DMS 273 (cell line): ENCODE measurements at regions not wholly inside any gene's neighbourhood (a gene's known extent, or its start where the extent isn't known, plus 50 kb on each side); places are given as distances from the start of the nearest gene placed in this dataset.
A peak's percentile ranks its signal among the peaks of the same experiment; 100 is the strongest.

Source experiments
- DNase-seq: peaks from one replicate; lab custom pipeline; 2025; ENCODE audit not compliant: unreplicated experiment; lab: John Stamatoyannopoulos, UW

DNA sequence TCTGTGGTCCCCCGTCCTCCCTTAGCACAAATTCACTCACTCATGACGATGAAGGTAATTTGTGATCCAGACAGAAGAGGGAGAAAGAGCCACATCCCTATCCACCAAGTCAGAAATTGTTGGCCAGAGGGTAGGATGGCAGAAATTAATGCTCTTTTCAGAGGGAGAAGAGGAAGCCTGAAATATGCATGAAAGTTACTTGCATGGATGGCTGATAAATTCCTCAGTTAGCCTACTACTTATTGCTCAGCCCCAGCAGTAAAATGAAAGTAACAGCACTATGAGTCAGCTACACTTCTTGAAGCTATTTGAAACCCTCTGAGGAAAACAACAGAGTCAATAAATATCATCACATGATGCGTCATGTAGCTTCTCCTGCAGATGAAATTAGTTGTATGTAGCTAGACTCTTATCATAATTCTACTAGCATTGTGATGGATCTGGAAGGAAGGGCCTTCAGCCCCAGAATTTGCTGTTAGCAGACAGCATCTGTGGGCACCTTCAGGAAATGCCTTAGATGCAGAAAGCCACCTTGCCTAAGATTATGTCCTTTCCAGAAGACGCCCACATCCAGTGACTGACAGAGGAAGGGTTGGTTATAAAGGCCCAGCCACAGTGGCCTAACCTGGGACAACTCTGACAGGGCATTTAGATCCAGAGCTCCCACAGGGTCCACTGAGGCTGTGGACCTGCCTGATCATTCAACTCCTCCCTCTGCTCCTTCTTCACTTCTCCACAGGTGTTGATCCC lies 81.2 kb upstream of the CCDC112 start:
- DNase-seq: peak; percentile 29

DNA sequence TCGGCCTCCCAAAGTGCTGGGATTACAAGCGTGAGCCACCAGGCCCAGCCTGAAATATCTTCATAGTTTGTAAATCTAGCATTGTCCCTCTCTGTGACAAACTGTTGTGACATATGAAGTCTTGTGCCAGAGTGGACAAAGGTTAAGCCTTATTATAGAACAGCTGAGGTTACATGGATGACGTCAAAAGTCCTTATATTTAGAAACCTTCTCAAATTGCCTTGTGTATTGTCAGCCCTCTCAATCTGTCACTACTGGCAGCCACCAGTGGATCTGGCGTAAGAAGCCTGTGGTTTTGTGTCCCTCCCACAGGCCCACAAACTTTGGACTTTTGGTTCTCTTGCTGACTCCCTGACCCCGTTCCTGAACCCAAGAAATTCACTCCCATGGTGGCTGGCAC lies 79.4 kb upstream of the CCDC112 start:
- DNase-seq: peak; percentile 27

DNA sequence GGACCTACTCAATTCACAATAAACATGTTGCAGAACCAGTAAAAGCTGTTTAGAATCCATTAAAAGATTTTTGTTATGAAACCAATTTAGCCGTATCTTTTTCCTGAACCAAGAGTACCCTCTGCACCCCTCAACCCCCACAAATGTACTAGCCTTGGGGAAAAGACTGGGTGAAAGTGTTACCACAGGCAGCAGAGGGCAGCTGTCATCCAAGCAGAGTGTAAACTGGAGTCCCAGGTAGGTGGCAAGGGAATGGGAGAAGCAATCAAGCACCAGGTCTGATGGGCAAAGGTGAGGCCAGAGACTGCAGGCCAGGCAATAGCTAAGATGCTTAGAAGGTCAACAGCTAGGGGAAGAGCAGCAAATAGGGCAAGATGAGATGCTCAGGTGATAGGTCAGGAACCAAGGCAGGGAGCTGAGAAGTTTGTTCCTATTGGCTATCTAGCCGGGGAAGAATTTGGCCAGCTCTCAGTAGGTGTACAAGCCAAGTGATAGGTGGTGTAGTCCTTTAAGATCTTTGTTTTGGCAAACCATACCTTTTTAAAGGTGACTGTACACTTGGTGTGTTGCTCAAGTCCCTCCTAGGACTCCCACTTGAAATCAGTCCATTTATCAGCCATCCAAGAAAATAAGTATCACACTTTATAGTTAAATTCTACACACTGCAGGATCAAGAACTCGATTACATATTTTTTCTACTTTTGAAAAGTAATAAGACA lies 77.8 kb upstream of the CCDC112 start:
- DNase-seq: no peak

DNA sequence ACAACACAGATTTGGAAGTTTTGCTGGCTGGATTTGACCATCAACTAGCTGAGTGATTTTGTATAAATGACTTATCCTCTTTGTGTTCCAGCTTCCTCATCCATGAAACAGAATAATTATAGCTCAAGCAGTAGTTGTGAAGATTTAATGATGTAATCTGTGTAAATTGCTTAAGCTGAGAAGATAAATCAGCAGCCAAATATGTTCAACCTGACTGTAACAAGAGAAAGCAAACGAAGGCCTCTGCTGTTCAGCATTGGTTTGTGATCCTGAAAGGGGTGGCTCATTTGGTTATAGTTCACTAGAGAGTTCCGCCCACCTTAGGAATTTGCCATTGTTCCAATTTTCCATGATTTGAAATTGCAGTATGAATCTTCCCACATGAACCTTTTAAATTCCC lies 75.7 kb upstream of the CCDC112 start:
- DNase-seq: no peak

DNA sequence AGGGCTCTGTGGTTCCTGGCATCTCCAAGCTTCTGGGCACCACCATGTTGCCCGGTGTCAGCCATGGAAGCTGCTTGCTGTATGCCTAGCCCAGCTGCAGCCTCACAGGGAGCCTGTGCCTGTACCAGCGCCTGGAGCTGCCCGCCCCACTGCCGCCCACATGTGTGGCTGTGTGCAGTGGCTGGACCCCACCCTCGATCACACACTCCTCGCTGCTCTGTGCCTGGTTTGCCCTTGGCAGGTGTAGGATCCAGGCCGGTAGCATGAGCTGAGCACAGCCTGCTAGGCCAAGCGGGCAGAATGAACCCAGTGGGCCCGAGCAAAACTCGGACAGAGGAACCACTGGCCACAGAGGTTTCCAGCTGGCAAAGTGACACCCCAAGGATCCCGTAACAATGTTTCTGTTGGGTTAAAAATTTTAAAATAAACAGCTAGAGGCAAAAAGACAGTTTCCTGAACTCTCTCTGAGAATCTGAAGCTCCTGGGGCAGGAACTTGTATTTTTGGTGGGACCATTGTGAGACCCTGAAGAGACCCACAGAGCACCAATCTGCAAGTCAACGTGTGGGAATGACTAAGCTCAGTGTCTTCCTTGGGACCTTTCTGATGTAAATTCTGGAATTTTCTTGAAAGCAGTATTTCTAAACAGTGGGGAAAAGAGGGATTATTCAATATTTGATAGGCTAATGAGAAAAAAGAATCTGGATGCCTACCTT lies 73.1 kb upstream of the CCDC112 start:
- DNase-seq: no peak

DNA sequence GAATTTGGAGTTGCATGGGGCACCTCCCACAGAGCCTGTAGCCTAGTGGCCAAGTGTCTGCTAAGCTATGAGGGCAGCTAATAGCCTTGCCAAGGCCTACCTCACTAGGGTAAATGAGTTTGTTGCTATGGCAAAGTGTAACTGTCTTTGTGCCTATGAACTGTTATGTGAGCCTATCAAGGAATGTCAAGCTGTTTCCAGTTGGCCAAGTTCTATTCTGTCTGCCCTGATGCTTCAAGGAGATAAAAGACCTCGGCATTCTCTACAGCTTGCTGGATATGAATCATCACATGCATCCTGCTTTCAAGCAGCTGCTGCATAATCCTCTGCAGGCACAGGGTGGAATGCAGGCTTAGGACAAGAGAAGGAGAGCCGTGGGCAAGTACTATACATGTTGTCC lies 69.8 kb upstream of the CCDC112 start:
- DNase-seq: peak; percentile 85

DNA sequence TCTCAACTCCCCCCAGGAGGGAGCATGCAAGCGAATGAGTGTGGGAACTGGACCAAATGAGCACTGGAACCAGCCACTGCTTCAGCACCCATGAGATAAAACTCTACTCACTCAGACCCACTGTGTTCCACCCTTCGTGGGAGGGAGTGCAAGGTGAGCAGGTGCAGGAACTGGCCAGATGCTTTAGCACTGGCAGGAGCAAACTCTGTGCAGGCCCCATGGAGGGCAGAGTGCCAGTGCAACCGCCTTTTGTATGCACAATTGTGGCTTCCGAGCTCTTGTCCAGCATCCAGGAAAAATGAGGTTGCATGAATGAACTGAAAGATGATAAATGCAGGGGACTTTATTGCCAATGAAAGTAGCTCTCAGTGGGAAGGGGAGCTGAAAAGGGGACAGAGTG lies 67.4 kb upstream of the CCDC112 start:
- no peak for DNase-seq

DNA sequence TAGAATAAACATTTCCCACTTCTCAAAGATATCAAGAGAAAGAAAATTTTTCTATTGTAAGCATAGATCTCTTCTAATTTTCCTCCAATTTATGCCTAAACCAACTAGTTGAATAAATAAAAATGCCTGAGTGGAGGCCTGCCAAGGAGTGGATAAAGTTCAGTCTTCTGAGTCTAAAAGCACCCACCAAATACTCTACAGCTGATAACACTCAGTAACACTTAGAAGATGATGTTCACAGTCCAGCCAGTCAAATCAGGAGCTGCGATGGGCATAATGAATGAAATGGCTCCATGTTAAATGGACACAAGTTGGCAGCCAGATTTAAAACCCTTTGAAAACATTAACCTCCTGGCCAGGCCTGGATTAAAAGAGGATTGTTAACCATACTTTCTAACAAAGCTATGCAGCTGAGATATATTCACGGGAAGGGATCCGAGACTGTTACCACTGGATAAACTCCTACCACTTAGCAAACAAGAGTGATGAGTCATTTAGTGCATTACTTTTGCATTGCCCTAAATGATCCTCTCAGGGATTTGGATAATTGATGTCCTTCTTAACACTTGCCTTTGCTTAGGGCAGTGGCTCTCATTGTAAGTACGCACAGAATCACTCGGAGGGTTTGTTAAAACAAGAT lies 63.7 kb upstream of the CCDC112 start:
- DNase-seq: no peak

DNA sequence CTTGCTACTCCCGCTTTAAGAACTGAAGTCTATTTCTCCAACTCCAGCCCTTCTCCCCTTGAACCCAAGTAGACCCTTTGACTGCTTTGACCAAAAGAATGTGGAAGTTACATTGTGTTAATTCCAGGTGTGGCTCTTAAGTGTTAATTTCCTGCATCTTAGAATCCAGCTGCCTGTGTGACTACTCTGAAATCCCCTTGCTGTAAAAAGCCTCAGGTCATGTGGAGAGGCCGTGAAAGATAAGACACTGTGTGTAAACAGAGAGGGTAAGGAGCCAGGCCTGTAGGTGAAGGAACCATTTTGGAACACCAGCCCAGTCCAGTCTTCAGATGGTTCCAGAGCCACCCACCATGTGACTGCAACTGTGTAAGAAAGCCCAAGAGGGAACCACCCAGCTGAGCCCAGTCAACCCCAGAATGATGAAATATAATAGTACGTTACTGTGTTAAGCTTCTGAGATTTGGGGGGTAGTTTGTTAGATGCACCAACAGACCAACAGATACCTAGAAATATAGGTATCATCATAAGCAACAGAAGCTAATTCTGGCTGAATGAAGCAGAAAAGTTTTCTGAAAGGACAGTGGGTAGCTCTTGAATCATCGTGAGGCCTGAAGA lies 59.4 kb upstream of the CCDC112 start:
- DNase-seq: no peak

DNA sequence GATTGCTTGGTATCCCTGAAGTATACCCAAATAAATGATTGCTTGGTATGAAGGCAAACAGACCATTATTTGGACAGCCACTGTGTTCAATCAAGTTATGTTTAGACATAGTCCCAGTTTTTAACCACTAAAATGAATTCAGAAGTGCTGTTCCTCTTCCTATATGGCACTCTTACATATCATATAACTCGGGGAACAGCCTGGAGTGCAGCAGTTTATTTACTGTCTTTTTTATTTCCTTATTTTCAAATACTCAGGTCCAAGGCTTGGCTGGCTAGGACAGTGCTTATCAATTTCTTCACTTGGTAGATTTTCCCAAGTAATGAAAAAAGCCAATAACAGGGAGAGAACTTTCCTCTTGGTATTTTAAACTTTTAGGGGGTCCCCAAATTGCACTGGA lies 58.6 kb upstream of the CCDC112 start:
- DNase-seq: no peak

DNA sequence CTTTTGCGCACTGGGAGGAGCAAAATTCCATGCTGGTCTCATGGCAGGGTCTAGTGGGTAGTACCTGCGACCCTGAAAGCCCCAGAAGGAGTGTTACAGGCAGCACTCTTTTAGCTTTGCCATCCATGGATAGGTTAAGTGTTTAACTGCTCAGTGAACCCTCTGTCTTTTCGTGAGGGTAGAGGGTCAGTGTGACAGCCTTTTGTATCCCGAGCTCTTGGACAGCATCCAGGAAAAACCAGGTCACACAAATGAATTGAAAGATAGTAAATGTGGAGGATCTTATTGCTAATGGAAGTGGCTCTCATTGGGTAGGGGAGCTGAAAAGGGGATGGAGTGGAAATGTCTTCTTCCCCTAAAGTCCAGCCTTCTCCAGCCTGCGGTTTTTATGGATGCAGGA lies 57.8 kb upstream of the CCDC112 start:
- DNase-seq: no peak

DNA sequence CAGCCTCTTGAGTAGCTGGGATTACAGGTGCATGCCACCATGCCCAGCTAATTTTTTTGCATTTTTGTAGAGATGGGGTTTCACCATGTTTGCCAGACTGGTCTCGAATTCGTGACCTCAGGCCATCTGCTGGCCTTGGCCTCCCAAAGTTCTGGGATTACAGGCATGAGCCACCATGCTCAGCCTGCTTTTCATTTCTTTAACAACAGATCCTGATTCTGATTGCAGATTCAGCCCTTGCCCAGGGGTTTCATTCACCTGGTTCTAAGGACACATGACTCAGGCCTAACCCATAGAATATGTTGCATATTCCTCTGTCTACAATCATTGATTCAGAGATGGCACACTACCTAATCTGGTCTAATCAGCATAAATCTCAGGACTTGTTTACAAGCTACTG lies 56.1 kb upstream of the CCDC112 start:
- no peak for DNase-seq

DNA sequence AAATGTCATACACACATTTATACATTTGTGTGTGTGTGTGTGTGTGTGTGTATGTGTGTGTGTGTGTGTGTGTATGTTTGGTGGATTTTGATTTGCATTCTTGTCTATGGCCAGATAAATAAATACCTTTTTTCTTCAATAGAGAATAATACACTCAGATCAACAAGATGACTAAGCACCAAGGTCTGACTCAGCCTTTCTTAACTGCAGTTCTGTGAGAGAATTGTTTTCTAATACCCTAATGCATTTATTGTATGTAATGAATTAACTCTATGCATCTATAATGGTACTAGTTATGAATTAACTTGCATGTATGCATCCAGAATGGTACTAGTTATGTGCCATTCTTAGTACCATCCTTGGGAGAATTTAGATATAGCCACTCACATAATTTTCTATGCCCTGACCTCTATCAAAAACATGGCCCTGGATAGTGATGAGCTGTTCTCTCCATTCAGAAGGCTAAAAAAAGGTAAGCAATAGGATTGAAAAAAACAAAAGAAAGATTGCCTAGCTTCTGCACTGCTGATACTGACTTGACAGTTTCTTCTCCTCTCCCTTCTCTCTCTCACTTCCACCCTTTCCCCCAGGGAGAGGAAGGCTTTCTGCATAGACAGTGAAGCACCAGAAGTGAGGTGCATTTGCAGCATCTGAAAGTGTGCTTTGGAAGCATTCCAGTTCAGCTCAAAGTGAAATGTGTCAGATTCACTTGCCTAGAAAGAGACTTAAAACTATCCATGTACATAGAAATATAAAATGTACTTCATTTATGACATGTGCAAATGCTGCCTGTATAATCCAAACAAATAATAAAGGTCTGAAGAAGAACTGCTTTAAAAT lies 55.1 kb upstream of the CCDC112 start:
- DNase-seq: no peak

DNA sequence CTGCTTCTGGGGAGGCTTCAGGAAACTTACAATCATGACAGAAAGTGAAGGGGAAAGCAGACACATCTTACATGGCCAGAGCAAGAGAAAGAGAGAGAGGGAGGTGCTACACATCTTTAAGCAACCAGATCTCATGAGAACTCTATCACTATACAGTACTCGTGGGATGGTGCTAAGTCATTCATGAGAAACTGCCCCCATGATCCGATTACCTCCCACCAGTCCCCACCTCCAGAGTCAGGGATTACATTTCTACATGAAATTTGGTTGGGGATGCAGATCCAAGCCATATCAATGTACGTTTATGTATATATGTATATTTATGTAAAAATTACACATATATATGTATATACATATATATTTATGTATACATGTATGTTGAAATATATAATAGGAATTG lies 54.4 kb upstream of the CCDC112 start:
- DNase-seq: no peak

DNA sequence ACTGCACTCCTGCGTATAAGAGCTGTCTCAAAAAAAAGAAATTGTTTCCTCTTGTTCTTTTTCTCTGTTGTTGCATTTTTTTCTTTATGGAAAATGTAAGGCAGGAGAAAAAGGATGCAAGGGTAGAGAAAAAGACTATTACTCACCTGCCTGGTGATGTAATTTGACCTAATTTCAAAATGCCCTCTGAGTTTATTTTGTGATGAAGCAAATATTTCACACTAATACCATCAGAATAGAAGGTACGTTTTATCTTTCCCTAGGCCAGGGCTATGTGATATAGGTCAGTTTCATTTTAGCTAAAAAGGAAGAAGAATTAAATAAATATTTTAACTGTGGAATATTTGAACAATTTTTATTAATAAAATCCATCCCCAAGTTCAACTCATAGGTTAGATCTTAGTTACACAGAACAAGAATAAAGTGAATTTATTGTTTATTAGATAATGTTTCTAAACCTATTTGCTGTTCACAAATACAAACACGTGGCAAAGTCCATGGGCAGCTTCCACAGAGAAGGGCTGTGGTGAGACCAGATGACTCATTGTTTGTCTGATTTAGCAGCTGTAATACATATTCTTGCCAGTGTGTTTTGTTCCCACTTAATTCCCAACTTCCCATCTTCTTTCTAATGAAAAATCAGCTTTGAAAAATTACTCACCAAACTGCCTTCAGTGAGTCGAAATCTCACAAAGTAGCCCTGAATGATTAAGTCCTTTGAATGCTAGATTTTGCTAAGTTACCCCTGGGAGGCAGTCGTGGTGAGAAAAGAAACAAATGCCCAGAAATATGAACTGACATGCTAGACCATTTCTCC lies 52.8 kb upstream of the CCDC112 start:
- DNase-seq: peak; percentile 41

DNA sequence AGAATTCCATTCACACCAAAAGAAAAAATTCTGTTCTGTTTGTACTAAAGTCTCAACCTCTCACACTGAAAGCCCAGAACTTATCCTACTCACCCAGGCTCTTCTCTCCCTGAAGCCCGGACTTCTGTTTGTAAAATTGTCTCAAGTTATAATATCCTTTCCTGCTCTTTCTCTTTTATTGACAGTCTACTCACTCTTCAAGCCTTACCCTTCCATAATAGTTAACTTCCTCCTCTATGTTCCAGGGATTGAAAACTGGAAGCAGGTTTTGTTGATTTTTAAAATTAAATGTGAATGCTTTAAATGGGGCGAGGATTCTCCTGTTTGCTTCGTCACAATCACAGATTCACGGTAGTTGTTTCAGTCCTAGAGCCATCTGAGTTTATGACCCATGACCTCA lies 51.7 kb upstream of the CCDC112 start:
- no peak for DNase-seq
